NAMALWA (cell line): ENCODE measurements at regions not wholly inside any gene's neighbourhood (a gene's known extent, or its start where the extent isn't known, plus 50 kb on each side); places are given as distances from the start of the nearest gene placed in this dataset.

Source experiments
- DNase-seq: peaks from one replicate; pipeline ENCODE4 v3.0.0-alpha.2; 2015; ENCODE audit warnings: low spot score

DNA sequence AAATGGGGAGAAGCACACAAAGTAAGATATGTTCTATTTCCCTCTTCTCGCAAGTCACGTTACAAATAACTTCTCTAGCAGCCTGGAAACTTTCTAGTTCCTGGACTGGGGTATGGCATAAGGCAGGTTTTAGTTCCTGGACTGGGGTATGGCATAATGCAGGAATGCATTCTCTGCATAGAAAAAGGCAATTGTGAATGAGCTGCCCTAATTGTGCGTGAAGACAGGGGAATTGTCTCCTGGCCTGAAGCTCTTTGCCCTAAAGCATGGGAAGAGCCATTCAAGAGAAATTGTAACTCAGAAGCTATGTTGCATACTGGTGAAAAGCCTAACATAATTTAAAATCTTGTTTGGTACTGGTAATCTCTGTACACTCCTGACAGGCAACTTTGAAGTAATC is 54.3 kb upstream of the CBLB start:
- DNase-seq = no peak

DNA sequence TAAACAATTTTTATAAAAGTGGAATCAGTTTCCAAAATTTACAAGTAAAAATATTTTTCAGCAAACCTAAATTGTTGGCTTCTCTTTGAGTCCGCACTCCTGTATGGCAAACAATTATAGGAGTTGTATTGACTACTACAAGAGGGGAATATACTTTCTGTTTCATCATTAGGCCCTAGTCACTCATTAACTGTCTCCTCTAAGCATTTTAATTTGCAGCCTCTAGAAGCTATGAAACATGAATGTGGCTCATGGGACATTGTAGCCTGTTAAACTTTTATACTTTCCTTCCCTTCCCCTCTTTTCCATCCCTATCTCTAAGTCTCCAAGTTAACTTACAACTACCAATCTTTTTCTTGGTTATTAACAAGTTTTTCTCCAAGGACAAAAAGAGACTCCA is 58.9 kb upstream of the CBLB start:
- DNase-seq = no peak

DNA sequence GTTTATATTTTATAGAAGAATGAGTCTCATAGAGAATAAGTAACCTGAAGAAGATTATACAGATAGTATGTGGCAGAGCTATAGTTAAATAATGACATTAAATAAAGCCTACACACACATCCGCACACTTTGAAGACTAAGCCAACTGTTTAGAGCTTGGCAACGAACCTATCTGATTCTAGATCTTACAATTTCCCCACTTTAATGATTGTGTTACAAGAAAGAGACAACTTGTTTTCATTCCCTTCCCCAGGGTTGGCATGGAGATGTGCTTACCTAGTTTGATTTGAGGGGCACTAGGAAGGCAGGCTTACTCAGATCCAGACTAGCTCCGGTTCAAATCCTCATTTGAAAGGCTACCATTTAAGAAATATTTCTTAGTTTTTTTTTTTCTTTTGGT is 61.9 kb upstream of the CBLB start:
- DNase-seq = no peak

DNA sequence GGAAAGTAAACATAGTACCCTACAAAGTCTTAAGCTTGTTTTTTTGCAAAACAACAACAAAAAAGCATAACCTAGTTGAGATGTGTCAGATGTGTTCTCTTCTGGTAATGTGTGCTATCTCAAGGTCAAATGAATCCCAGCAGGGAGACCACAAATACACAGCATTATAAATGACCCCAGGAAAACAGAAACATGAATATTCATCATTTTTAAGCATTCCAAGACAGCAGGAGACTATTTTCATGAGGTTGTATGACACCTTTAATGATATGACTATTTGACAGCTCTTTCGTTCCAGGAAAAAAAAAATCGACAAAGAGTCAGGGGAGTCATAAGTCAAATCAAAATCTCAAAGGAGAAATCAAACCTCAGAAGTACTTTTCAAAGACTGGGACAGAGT is 62.7 kb upstream of the CBLB start:
- no peak for DNase-seq

DNA sequence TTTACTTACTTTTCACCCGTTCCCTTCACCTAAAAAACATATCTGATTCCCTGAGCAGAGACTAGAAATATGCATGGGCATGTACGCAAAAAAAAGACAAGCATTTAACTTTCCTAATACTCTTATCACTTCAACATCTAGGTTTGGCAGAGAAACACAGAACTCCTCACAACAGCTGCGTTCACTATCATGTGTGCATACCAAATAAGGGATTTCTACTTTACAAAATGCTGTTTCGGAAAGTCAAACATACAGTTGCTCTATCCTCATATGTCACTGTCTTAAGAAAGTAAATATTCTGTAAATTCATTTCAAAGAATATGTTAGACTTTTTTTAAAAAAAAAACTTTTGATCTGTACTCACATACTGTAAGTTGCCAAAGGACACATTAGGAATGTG is 65.1 kb upstream of the CBLB start:
- no peak for DNase-seq

DNA sequence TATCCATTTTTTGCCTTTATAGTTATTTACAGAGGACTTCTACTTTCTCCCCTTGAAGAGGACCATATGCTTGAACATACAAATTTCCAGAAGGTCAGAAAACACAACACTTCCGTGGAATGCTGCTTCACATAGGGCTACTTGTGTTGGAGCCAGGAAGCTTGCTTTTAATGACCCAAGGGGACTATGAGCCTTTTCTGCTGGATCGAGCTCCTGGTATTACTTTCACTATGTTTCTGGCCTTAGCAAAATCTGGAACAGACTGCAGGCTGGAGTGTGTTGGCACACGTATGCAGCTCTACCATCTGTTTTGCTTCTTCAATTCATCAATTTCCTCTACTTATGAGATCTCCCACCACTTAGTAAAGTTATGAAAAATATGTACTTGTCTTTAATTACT is 69.3 kb upstream of the CBLB start:
- no peak for DNase-seq

DNA sequence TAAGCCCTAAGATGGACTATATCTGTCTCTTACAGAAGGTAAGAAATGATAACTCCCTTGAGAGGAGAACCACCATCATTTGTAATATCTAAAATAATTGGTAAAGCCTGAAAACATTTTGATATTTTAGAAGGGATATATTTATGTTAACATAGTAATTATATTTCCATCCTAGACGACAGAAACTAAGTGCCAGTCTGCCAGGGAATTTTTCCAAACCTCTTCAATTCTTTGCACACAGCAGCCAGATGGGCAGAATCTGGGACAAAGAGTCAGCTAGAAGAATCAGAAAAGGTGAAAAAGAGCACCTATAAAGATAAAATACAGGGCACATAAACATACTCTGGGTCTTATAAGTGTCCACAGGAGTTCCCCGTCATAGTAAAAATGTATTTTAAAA is 70.0 kb upstream of the CBLB start:
- DNase-seq = no peak

DNA sequence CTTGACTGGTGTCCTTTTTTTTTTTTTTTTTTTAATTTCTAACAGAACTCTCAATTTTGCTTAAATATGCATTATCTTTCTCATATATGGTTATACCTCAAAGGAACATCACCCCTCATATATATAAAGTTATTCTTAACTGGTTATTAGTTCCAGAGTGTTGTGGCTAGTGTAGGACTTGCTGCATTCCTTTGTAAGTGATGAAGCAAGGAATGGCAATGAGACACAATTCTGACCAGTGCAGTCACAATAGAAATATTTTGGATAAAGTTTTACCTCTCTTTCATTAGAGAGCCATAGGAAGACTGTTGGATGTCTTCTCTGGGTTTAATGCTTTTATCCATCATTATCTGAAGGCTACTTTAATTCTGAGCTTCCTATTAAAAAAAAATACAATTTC is 75.5 kb upstream of the CBLB start:
- DNase-seq = no peak

DNA sequence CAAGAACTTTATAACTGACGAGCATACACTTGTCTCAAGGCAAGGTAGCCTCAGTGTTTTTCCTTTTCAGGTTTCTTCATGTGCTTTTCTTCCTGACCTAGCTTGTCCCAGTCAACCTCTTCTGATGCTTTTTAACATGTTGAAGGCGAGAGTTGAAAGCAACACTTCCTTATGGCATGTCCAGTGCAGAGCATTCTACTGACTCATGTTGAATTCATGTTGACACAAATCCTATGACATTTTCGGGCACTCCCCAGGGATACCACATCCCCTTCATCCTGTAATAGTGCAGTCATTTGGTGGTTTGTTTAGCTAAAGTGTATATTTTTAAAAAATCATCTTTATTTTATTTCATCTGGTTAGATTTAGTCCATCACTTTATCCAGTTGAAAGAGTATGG is 75.9 kb upstream of the CBLB start:
- no peak for DNase-seq

DNA sequence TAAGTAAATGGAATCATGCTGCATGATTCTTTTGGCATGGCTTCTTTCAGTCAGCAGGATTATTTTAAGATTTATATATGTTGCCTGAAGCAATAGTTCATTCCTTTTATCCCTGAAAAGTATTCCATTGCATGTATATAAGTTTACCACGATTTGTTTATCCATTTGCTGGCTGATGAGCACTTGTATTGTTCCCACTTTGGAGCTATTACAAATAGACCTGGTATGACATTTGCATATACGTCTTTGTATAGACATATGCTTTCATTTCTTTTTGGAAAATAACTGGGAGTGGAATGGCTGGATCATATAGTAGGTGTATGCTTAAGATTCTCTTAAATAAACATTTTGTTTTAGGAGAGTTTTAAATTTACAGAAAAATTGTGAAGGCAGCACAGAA is 79.3 kb upstream of the CBLB start:
- DNase-seq = no peak

DNA sequence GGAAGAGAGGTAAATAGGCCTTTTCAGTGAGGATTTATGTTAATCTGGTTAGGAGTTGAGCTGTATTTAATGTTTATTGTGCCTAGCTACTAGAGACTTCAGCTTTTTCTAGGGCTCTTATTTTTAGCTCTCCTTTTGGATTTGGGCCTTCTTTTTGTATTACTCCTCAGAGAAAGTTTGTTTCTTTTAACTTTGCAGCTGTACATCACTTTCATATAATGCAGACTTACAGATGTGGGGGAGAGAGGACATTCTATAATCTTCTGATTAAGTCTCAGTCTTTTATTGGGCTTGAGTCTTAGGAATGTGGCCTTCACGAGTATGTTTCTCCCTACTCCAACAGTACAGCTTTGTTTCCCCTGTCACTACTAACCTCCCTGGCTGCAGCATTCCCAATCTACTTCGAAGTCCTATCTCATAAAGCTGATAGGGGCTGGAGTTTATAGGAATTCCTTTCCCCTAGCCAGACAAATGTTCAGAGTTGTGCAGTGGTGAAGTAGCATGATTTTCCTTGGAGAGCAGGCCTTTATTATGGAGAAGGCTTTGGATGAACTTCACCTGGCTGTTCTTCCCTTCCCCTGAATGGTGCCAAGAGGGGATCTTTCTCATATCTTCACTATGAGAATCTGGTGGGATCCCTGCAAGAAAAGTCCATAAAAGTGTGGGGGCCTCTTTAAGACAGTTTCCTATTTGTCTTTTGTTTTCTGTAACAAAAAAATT is 82.2 kb upstream of the CBLB start:
- DNase-seq = no peak

DNA sequence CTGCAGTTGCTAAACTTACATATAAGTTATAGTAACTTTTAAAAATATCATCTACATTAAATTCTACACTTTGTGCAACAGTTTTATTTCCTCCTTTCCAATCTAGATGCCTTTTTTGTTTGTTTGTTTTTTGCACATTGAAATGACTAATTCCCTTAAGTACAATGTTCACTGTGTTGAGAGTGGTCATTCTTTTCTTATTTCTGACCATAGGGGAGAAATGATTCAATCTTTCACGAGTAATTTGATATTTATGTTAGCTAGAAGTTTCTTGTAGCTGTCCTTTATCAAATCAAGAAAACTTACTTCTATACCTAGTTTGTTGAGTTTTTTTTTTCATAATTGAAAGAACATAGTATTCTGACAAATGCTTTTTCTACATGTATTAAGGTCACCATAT is 85.0 kb upstream of the CBLB start:
- no peak for DNase-seq

DNA sequence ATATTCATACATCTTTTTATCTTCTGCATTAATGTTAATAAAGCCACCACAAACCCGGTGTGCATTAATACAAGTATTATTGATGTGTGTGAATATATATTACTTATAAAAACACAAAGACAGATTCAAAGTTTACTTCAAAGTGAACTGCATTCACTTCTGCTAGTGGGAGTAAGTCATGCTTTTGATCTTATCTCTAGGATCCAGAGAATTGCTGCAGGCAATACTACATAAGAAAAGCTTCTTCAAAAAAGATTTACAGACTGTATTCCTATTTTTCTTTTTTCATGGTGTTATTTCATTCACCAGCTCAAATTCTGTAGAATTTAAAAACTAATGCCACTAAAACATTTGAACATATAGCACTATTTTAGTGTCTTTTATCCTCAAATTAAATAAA is 87.5 kb upstream of the CBLB start:
- no peak for DNase-seq

DNA sequence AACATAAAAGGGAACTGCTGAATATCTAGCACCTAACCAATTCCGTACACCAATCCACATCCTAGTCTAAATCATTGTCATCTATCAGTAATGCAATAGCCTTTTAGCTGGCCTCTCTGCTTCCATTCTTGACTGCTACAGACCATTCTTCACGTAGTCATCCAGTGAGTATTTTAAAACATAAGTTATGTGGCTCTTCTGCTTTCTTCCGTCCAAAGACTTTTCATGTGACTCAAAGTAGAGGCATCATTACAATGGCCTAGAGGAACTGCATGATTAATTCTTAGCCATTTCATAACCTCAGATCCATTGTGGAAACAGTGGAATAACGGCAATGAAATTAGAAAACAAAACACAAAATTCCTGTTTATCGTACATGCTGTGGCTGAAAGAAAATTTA is 88.9 kb upstream of the CBLB start:
- DNase-seq = no peak

DNA sequence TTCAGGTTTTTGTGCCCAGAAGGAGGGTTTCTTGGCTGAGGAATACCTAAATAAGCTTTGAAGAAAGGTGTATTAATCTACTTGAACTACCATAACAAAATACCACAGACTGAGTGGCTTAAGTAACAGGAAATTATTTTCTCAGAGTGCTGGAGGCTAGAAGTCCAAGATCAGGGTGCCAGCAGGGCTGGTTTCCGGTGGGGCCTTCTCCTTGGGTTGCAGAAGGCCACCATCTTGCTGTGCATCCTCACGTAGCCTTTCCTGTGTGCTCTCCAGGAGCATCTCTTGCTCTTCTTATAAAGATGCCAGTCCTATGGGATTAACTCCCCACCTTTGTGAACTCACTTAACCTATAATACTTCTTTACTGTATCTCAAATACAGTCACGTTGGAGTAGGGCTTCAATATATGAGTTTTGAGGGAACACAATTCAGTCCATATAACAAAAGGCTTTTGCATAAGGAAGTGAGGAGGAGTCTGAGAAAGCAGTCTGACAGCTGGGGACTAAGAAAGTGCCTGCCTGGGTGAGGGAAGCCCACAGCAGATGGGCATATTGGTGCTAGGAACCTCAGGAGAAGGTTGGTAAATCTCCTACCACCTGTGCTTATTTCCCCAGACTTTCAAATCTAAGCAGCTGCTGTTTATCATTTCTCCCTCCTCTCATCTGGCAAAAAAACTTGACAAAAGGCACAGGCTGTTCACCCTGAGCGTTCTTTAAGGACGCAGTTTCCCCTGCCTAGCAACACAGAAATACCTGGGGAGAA is 89.6 kb upstream of the CBLB start:
- DNase-seq = no peak

DNA sequence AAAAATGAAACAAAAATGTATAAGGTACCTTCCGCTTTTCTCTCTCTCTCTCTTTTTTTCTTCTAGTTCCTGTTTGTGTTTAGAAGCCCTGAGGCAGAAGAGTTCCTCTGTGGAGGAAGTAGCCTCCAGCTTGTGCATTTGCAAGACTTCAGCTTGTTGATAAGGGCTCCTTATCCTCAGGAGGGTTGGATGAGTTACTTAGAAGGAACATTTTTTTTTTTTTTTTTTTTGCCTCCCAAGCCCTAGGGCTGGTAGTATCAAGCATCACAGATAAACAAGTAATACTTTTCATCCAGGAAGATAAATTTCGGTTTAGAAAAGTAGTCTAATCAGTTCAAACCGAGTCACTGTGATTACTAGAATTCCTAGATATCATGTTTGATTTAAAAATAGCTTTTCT is 91.0 kb upstream of the CBLB start:
- no peak for DNase-seq

DNA sequence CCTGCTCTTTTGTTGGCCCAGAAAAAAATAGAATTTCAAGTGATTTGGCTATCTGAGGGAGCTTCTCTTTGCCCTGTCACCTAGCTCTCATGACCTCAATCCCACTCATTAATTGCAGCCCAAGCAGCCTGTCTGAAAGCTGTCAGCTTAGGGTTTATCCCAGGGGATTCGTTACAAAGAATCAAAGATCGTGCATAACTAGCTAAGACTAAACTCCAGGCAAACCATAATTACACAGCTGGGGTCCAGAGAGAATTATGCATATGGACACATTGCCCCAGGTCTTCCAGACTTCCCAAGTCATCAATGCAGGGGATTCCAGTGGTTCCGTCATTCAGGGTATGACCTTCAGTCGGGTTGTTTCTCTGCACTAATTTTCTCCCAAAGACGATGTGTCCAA is 91.6 kb upstream of the CBLB start:
- DNase-seq = no peak

DNA sequence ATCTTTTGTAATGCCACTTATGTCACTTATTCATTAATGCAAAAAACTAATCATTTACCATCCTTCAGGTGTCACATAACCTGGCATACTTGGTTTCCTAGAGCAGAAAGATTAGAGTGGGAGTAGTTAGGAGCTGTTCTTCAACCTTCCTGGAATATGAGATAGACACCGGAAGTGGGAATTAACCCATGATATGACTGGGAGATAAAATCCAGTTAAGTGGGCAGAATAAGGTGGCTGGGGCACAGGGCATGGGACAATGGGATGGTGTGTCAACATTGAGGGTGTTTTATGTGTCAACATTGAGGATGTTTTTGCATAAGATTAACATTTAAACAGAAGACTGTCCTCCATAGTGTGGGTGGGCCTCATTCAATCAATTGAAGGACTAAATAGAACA is 94.3 kb upstream of the CBLB start:
- no peak for DNase-seq

DNA sequence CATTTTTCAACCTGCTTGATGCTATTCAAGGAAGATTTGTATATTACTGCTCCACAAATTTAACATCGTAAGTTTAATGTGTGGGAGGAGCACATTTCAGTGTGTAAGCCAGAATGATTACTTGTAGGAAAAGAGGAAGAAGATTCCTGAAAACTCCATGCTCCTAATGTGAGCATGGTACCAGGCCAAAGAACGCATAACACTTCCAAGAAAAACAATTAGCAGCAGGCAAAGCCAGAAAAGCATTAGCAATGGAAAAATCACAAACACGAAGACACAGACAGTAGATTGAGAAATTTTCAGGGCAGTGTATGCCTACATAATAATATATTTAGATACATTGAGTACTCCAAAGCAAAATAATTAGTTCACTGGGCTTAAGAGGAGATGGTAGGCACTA is 96.6 kb upstream of the CBLB start:
- DNase-seq = no peak

DNA sequence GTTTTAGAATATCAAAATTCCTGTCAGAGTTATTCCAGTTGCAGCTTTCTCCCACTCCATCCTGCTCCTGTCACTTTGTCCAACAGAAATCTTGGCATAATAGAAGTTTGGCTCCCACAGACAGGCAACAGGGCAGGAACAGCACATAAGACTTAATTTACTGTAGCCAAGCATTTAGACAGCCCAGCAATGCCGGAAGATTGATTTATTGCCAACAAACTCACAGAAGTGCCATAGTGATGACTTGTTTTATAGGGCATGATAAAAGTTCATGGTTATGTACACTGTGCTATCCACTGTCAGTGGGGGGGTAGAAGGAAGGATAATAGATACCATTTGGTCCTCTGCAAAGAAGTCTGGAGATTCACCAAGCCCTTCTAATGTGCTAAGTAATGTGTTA is 98.3 kb upstream of the CBLB start:
- no peak for DNase-seq

DNA sequence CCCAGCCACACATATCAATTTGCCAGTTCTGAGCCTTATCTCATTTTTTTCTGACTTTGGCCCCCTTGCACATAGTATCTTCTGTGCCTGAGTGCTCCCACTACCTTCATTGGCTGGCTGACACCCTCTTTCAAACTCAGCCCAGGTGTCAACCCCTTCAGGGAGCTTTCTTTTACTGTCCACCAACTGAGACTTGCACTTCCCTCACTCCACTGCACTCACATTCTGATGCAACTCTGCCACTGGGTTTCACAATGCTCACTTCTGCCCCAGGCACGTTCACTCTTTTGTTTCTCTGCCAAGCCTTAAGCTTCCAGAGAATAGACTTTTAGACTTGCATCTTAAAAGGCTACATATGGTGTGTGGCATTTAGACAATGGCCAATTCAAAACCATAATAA is 101.5 kb upstream of the CBLB start:
- DNase-seq = peak; percentile 39

DNA sequence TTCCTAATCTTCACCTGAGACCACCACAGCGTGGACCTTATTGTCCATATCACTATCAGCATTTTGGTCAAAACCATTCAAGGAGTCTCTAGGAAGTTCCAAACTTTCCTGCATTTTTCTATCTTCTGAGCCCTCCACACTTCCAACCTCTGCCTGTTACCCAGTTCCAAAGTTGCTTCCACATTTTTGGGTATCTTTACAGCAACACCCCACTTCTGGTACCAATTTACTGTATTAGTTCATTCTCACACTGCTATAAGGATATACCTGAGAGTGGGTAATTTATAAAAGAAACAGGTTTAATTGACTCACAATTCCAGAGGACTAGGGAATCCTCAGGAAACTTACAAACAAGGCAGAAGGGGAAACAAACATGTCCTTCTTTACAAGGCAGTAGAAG is 103.3 kb upstream of the CBLB start:
- no peak for DNase-seq

DNA sequence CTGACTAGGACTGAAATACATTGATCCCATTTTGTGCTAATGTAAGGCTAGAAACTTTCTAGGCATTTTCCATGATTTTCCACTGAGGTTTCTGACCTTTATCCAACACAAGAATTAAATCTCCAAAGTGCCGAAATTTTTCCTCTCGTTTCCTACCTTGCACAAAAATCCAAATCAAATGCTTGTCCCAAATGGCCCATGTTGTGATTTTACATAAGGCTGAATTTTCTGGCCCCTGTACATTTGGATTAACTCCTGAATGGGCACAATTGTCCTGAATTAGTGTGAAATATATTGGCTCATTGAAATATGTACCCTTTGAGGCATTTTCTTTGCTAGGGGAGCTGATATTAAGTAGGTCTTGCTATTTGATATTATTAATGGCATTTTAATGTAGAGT is 105.6 kb upstream of the CBLB start:
- DNase-seq = no peak

DNA sequence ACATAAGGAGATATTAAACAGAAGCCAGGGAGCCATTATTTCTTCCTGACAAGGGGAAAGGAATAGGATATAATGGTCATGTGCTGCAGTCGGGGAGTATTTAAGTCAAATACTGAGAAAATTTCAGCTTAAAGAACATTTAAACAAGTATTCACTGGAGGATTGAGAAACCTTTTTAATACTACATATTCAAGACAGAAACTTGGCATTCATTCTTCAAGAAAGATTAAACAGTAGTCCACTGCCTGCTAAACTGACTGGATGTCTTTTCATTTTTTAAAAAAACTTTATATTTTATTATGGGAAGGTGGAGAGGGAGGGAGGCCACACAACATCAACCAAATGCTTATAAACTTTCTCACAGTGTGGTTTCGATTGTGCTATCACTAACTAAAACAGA is 107.4 kb upstream of the CBLB start:
- no peak for DNase-seq
